Activated naive CD4-positive, alpha-beta T cell treated with anti-CD3 and anti-CD28 coated beads, Interleukin-2, amount 50 U/mL, for 24 hours (primary cell): ENCODE measurements at regions not wholly inside any gene's neighbourhood (a gene's known extent, or its start where the extent isn't known, plus 50 kb on each side); places are given as distances from the start of the nearest gene placed in this dataset.

Experiments
- H3K27ac Mint-ChIP-seq: one replicate; pipeline ENCODE4 v1.8.0; 2021; ENCODE audit warnings: mild to moderate bottlenecking, mixed read lengths
- H3K27me3 Mint-ChIP-seq: one replicate; pipeline ENCODE4 v1.8.0; 2021; ENCODE audit warnings: mixed read lengths
- H3K36me3 Mint-ChIP-seq: one replicate; pipeline ENCODE4 v1.8.0; 2021; ENCODE audit warnings: mixed read lengths
- H3K4me1 Mint-ChIP-seq: one replicate; pipeline ENCODE4 v1.8.0; 2021; ENCODE audit warnings: mixed read lengths
- H3K4me3 Mint-ChIP-seq: one replicate; pipeline ENCODE4 v1.8.0; 2021; ENCODE audit warnings: mild to moderate bottlenecking, mixed read lengths
- H3K9me3 Mint-ChIP-seq: one replicate; pipeline ENCODE4 v1.8.0; 2021; ENCODE audit warnings: mixed read lengths

GRCh38 chr13:86383561-86383960, 584.3 kb upstream of the SLITRK6 start:
- no peaks in the 10 kb centered on the region for H3K4me1 Mint-ChIP-seq
- no peaks in the 10 kb centered on the region for H3K9me3 Mint-ChIP-seq
- H3K27ac Mint-ChIP-seq: no peak overlapping the region
- no peaks in the 10 kb centered on the region for H3K27me3 Mint-ChIP-seq
- no peak overlapping the region for H3K4me3 Mint-ChIP-seq
- H3K36me3 Mint-ChIP-seq: no peaks in the 10 kb centered on the region

- no peaks in the 10 kb centered on the region for H3K9me3 Mint-ChIP-seq
- no peak overlapping the region for H3K27ac Mint-ChIP-seq
- H3K4me1 Mint-ChIP-seq: no peaks in the 10 kb centered on the region
- H3K36me3 Mint-ChIP-seq: no peaks in the 10 kb centered on the region
- no peaks in the 10 kb centered on the region for H3K27me3 Mint-ChIP-seq
- H3K4me3 Mint-ChIP-seq: no peak overlapping the region
These were observed 598.4 kb upstream of the SLITRK6 start for GRCh38 chr13:86397635-86398034.

- Mint-ChIP-seq H3K36me3 (no peaks in the 10 kb centered on the region), H3K4me3 (no peak overlapping the region), H3K27ac (no peak overlapping the region), H3K4me1 (no peaks in the 10 kb centered on the region), H3K27me3 (no peaks in the 10 kb centered on the region), H3K9me3 (peaks cover 6% of the 10 kb centered on the region)
These were observed 600.4 kb upstream of the SLITRK6 start for GRCh38 chr13:86399572-86399971.

DNA sequence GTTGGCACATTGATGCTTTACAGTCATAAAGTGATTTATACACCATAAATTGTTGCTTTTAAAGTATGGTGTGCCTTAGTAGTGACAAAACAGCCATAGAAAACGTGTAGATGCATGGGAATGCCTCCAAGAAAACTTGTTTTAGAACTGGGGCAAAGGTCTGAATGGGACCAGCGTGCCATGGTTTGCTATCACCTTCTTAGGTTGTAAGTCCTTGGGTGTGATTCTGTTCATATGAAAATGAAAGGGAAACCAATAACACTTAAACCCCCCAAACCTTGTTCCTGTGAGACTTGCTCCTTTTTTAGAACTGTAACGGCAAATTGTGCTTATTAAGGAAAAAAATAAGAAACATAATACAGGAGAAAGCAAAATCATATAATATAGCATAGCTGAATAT, 603.3 kb upstream of the SLITRK6 start:
- Mint-ChIP-seq H3K36me3 (no peaks in the 10 kb centered on the region), H3K9me3 (peaks cover 6% of the 10 kb centered on the region), H3K27me3 (no peaks in the 10 kb centered on the region), H3K4me1 (no peaks in the 10 kb centered on the region), H3K4me3 (no peak overlapping the region), H3K27ac (no peak overlapping the region)

DNA sequence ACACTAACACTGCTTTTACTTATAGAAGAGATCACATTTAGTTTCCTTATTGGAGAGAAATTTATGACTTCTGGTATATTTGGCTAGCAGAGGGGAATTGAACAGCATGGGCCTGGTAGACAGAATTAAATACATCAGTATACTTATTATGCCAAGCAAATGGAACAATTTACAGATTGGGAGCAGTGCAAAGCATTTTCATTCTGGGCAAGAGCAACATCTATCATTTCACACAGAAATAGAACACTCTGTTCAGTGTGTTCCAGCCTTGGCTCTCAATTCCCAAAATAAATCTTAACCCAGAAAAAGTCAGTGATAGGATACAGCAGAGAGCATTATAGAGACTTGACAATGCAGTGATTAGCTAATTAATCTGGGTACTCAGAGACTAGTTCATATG, 604.0 kb upstream of the SLITRK6 start:
- Mint-ChIP-seq H3K4me3 (no peak overlapping the region), H3K36me3 (no peaks in the 10 kb centered on the region), H3K27me3 (no peaks in the 10 kb centered on the region), H3K27ac (no peak overlapping the region), H3K4me1 (no peaks in the 10 kb centered on the region), H3K9me3 (peaks cover 12% of the 10 kb centered on the region)

- Mint-ChIP-seq H3K4me1 (no peaks in the 10 kb centered on the region), H3K36me3 (no peaks in the 10 kb centered on the region), H3K27ac (no peak overlapping the region), H3K4me3 (no peak overlapping the region), H3K9me3 (peaks cover 6% of the 10 kb centered on the region), H3K27me3 (no peaks in the 10 kb centered on the region)
These were observed 610.4 kb upstream of the SLITRK6 start for GRCh38 chr13:86409466-86410241.

GRCh38 chr13:86425170-86425815, 626.1 kb upstream of the SLITRK6 start:
- no peaks in the 10 kb centered on the region for H3K36me3 Mint-ChIP-seq
- H3K4me1 Mint-ChIP-seq: no peaks in the 10 kb centered on the region
- H3K27me3 Mint-ChIP-seq: no peaks in the 10 kb centered on the region
- peaks cover 17% of the 10 kb centered on the region for H3K9me3 Mint-ChIP-seq
- H3K4me3 Mint-ChIP-seq: no peak overlapping the region
- H3K27ac Mint-ChIP-seq: no peak overlapping the region

DNA sequence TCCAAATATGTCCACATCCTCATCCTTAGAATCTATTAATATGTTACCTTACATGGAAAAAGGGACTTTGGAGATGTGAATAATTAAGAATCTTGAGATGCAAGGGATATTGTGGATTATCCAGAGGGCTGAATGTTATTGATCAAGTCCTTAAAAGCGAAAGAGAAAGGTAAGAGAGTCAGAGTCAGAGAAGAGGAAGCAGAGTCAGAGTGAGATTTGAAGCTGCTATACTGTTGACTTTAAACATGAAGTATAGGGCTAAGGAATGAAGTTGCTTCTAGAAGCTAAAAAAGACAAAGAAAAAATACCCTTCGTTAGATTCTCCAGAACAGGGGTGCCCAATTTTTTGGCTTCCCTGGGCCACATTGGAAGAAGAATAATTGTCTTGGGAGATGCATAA, 627.2 kb upstream of the SLITRK6 start:
- Mint-ChIP-seq H3K27ac (no peak overlapping the region), H3K27me3 (no peaks in the 10 kb centered on the region), H3K36me3 (no peaks in the 10 kb centered on the region), H3K4me1 (no peaks in the 10 kb centered on the region), H3K4me3 (no peak overlapping the region), H3K9me3 (peaks cover 10% of the 10 kb centered on the region)

DNA sequence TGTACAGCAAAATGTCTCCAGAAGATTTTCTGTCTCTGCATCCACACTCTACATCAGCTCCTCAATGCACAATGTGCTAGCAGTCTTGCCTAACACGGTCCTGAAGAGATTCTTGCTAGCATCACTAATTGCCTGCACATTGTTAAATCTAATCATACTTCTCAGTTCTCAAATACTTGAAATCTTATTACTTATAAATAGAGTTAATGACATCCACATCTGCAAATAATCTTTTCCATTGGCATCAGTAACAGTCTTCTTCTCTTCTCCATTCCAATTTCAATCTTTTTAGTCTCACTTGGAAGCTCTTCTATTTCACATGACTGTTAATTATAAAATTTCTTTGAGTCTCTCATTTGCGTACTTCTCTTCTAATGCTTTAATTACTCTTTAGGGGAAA, 630.5 kb upstream of the SLITRK6 start:
- no peaks in the 10 kb centered on the region for H3K27me3 Mint-ChIP-seq
- H3K27ac Mint-ChIP-seq: no peak overlapping the region
- no peak overlapping the region for H3K4me3 Mint-ChIP-seq
- H3K4me1 Mint-ChIP-seq: no peaks in the 10 kb centered on the region
- H3K9me3 Mint-ChIP-seq: peaks cover 16% of the 10 kb centered on the region
- no peaks in the 10 kb centered on the region for H3K36me3 Mint-ChIP-seq

- no peak overlapping the region for H3K4me3 Mint-ChIP-seq
- no peaks in the 10 kb centered on the region for H3K4me1 Mint-ChIP-seq
- H3K27ac Mint-ChIP-seq: no peak overlapping the region
- no peaks in the 10 kb centered on the region for H3K36me3 Mint-ChIP-seq
- peaks cover 6% of the 10 kb centered on the region for H3K9me3 Mint-ChIP-seq
- no peaks in the 10 kb centered on the region for H3K27me3 Mint-ChIP-seq
These were observed 638.8 kb upstream of the SLITRK6 start for GRCh38 chr13:86438034-86438433.

GRCh38 chr13:86445206-86445605, 646.0 kb upstream of the SLITRK6 start:
- Mint-ChIP-seq H3K27me3 (no peaks in the 10 kb centered on the region), H3K27ac (no peak overlapping the region), H3K36me3 (no peaks in the 10 kb centered on the region), H3K9me3 (no peaks in the 10 kb centered on the region), H3K4me3 (no peak overlapping the region), H3K4me1 (no peaks in the 10 kb centered on the region)

GRCh38 chr13:86445672-86446071, 646.5 kb upstream of the SLITRK6 start:
- H3K4me1 Mint-ChIP-seq: no peaks in the 10 kb centered on the region

GRCh38 chr13:86446311-86446710, 647.1 kb upstream of the SLITRK6 start:
- no peaks in the 10 kb centered on the region for H3K27me3 Mint-ChIP-seq

More at GRCh38 chr13:86445672-86446071, 646.5 kb upstream of the SLITRK6 start:
- no peak overlapping the region for H3K4me3 Mint-ChIP-seq
- H3K9me3 Mint-ChIP-seq: no peaks in the 10 kb centered on the region
- no peak overlapping the region for H3K27ac Mint-ChIP-seq
- no peaks in the 10 kb centered on the region for H3K27me3 Mint-ChIP-seq
- H3K36me3 Mint-ChIP-seq: no peaks in the 10 kb centered on the region

GRCh38 chr13:86447479-86447878, 648.3 kb upstream of the SLITRK6 start:
- Mint-ChIP-seq H3K4me1 (no peaks in the 10 kb centered on the region), H3K27me3 (no peaks in the 10 kb centered on the region), H3K9me3 (no peaks in the 10 kb centered on the region), H3K36me3 (no peaks in the 10 kb centered on the region), H3K27ac (no peak overlapping the region), H3K4me3 (no peak overlapping the region)

More at GRCh38 chr13:86446311-86446710, 647.1 kb upstream of the SLITRK6 start:
- no peaks in the 10 kb centered on the region for H3K4me1 Mint-ChIP-seq
- no peaks in the 10 kb centered on the region for H3K9me3 Mint-ChIP-seq
- no peak overlapping the region for H3K4me3 Mint-ChIP-seq
- H3K27ac Mint-ChIP-seq: no peak overlapping the region
- H3K36me3 Mint-ChIP-seq: no peaks in the 10 kb centered on the region

- Mint-ChIP-seq H3K27ac (no peak overlapping the region), H3K27me3 (no peaks in the 10 kb centered on the region), H3K4me1 (no peaks in the 10 kb centered on the region), H3K36me3 (no peaks in the 10 kb centered on the region), H3K9me3 (no peaks in the 10 kb centered on the region), H3K4me3 (no peak overlapping the region)
These were observed 662.8 kb upstream of the SLITRK6 start for GRCh38 chr13:86462011-86462410.

GRCh38 chr13:86464193-86464592, 665.0 kb upstream of the SLITRK6 start:
- H3K4me1 Mint-ChIP-seq: no peaks in the 10 kb centered on the region
- no peaks in the 10 kb centered on the region for H3K36me3 Mint-ChIP-seq
- no peaks in the 10 kb centered on the region for H3K9me3 Mint-ChIP-seq
- H3K4me3 Mint-ChIP-seq: no peak overlapping the region
- H3K27ac Mint-ChIP-seq: no peak overlapping the region
- H3K27me3 Mint-ChIP-seq: no peaks in the 10 kb centered on the region
